Parathyroid adenoma (tissue), 2 donors: ENCODE measurements at regions not wholly inside any gene's neighbourhood (a gene's known extent, or its start where the extent isn't known, plus 50 kb on each side); places are given as distances from the start of the nearest gene placed in this dataset.

Experiments used
- H2AFZ ChIP-seq: fragments of 300-600 bp; sonication (generic); one replicate; pipeline ENCODE4 v1.7.0; 2017; ENCODE audit warnings: antibody characterized with exemption, mild to moderate bottlenecking
- H3K27ac ChIP-seq: fragments of 300-600 bp; sonication (generic); one replicate; pipeline ENCODE4 v1.7.0; 2017
- H3K27me3 ChIP-seq: fragments of 300-600 bp; sonication (generic); one replicate; pipeline ENCODE4 v1.7.0; 2017; ENCODE audit warnings: low read length; ENCODE audit not compliant: control insufficient read depth, insufficient read depth
- H3K36me3 ChIP-seq: fragments of 300-600 bp; sonication (generic); one replicate; pipeline ENCODE4 v1.7.0; 2017; ENCODE audit warnings: low read length; ENCODE audit not compliant: control insufficient read depth, insufficient read depth
- H3K4me1 ChIP-seq: fragments of 300-600 bp; sonication (generic); one replicate; pipeline ENCODE4 v1.7.0; 2017; ENCODE audit warnings: control low read depth
- H3K4me2 ChIP-seq: fragments of 300-600 bp; sonication (generic); one replicate; pipeline ENCODE4 v1.7.0; 2017; ENCODE audit warnings: low read length
- H3K4me3 ChIP-seq: fragments of 300-600 bp; sonication (generic); one replicate; pipeline ENCODE4 v1.7.0; 2017; ENCODE audit warnings: low read depth, low read length
- H3K79me2 ChIP-seq: fragments of 300-600 bp; sonication (generic); one replicate; pipeline ENCODE4 v1.7.0; 2017; ENCODE audit warnings: control low read depth
- H3K9ac ChIP-seq: fragments of 300-600 bp; sonication (generic); one replicate; pipeline ENCODE4 v1.7.0; 2017; ENCODE audit warnings: mild to moderate bottlenecking
- H3K9me3 ChIP-seq: fragments of 300-600 bp; sonication (generic); one replicate; pipeline ENCODE4 v1.7.0; 2017; ENCODE audit warnings: low read length; ENCODE audit not compliant: control insufficient read depth
- TF ChIP-seq, protein P1 (sequence below): fragments of 300-600 bp; sonication (generic); IDR thresholded peaks from one replicate; pipeline ENCODE4 v1.7.0; 2017; ENCODE audit warnings: antibody characterized with exemption, mild to moderate bottlenecking
- donor health status: primary hyperparathyroidism.

DNA sequence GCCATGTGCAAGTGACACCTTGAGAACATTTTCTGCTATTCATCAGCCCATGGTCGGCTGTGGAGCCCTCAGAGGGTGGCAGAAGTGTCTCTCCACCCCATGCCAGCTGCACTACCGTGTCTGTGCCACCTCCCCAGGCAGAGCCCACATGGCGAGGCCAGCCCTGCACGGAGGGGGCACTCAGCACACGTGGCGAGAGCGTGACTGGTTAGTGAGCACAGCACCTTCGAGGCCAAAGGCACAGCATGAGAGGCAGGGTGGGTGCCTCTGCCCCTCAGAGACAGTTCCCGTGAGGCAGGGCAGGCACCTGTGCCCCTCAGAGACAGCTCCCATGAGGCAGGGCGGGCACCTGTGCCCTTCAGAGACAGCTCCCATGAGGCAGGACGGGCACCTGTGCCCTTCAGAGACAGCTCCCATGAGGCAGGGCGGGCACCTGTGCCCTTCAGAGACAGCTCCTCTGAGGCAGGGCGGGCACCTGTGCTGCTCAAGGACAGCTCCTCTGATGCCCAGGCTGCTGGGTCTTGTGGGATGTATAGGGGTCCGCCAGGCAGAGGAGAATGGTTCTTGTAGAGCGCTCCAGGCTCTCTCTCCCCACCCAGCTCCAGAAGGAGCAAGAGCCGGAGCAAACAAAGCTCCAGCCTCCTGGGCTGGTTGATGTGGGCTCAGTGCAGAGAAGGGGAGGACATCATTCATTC is 179.8 kb upstream of the PPP1R26 start:
- Histone ChIP-seq H3K36me3 (no peaks in the 10 kb centered on the region), H3K4me2 (no peak overlapping the region), H3K4me3 (no peak overlapping the region), H3K27me3 (peaks cover 6% of the 10 kb centered on the region), H3K9me3 (no peaks in the 10 kb centered on the region), H3K27ac (no peak overlapping the region), H3K79me2 (no peaks in the 10 kb centered on the region), H2AFZ (no peak overlapping the region), H3K9ac (no peak overlapping the region), H3K4me1 (no peaks in the 10 kb centered on the region)
- TF ChIP-seq, protein P1, sequence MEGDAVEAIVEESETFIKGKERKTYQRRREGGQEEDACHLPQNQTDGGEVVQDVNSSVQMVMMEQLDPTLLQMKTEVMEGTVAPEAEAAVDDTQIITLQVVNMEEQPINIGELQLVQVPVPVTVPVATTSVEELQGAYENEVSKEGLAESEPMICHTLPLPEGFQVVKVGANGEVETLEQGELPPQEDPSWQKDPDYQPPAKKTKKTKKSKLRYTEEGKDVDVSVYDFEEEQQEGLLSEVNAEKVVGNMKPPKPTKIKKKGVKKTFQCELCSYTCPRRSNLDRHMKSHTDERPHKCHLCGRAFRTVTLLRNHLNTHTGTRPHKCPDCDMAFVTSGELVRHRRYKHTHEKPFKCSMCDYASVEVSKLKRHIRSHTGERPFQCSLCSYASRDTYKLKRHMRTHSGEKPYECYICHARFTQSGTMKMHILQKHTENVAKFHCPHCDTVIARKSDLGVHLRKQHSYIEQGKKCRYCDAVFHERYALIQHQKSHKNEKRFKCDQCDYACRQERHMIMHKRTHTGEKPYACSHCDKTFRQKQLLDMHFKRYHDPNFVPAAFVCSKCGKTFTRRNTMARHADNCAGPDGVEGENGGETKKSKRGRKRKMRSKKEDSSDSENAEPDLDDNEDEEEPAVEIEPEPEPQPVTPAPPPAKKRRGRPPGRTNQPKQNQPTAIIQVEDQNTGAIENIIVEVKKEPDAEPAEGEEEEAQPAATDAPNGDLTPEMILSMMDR, result no peak

DNA sequence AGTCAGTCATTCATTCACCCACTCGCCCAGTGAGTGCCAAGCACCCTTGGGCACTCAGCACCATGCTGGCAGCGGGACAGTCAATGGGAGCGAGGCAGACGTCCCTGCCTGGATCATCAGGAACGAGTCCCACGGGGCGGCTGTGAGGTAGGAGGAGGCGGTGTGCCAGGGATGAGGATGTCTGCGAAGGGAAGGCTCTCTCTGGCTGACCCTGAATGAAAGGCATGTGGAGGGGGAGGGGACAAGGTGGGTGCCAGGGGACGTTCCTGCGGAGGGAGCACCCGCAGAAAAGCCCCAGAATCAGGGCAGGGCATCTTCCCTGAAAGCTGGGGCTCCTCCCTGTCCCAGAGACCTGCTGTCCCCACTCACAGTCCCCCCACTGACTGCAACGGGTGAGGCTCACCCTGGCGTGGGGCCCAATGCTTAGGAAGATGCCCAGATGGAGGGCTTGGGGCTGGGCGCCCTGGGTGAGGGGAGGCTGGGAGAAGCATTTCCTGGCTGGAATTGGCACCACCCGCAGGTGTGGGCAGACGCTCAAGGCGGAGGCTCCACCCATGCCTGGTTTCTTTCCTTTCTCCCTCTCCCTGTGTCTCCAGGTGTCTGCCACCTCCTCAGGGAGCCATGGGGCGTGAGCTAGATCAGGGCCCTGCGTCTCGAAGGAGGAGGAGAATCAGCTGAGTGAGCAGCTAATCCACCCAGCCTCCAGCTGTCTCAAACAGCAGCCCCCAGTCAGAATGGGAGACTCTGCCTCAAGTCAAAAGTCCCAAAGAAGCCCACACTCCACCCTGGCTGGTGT is 179.0 kb upstream of the PPP1R26 start:
- no peak overlapping the region for H3K4me2 ChIP-seq
- no peak overlapping the region for H3K27ac ChIP-seq
- H3K4me1 ChIP-seq, result no peaks in the 10 kb centered on the region
- no peaks in the 10 kb centered on the region for H3K79me2 ChIP-seq
- no peaks in the 10 kb centered on the region for H3K9me3 ChIP-seq
- no peak overlapping the region for H3K4me3 ChIP-seq
- H3K9ac ChIP-seq, result no peak overlapping the region
- no peaks in the 10 kb centered on the region for H3K36me3 ChIP-seq
- TF ChIP-seq, protein P1, result no peak
- H3K27me3 ChIP-seq, result peaks cover 6% of the 10 kb centered on the region
- H2AFZ ChIP-seq, result no peak overlapping the region

DNA sequence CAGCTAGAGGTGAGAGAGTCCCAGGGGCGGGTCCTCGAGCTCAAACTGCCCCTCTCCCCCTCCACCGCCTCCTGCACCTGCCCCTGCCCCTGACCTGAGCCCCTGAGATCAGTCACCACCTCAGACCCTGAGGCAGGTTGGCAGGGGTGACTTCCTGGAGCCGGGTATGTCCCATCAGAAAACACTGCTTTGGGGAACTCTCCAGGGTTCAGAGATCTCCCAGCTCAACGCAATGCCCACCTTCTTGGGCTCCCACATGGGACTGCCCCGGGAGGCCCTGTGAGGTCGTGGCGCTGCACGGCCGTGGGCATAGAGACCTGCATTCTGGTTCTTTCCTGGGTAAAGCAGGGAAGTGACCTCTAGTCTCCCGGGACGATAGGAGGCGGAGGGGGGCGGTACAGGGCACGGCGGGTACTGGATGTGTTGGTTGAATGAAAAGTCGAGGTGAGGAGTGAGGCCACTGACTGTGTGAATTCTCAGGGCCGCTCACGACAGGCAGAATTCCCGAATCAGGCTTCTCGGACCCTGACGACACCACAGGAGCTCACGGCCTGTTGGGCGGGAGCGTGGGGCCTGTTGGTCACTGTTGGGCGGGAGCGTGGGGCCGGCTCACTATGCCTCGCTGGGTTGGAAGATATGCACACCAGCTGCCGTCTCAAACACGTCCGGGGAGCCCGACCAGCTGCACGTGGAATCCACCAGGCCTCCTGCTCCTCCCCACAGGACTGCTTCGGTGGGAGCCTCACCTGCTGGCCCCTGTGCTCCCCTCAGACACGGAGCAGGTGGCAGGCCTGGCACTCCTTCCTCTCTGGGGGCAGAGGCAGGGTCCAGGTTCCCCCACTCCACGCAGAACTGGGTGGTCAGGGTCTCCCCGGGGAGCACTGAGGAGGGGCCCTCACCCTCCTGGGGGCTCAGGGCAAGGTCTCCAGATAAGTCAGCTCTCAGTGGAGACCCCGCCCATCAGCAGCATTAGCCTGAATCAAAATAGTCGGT is 178.0 kb upstream of the PPP1R26 start:
- H3K79me2 ChIP-seq, result no peaks in the 10 kb centered on the region
- no peak overlapping the region for H3K9ac ChIP-seq
- TF ChIP-seq, protein P1, result no peak
- no peak overlapping the region for H3K4me2 ChIP-seq
- no peaks in the 10 kb centered on the region for H3K36me3 ChIP-seq
- peaks cover 6% of the 10 kb centered on the region for H3K27me3 ChIP-seq
- H3K4me1 ChIP-seq, result no peaks in the 10 kb centered on the region
- H2AFZ ChIP-seq, result no peak overlapping the region
- no peak overlapping the region for H3K4me3 ChIP-seq
- no peaks in the 10 kb centered on the region for H3K9me3 ChIP-seq
- no peak overlapping the region for H3K27ac ChIP-seq

DNA sequence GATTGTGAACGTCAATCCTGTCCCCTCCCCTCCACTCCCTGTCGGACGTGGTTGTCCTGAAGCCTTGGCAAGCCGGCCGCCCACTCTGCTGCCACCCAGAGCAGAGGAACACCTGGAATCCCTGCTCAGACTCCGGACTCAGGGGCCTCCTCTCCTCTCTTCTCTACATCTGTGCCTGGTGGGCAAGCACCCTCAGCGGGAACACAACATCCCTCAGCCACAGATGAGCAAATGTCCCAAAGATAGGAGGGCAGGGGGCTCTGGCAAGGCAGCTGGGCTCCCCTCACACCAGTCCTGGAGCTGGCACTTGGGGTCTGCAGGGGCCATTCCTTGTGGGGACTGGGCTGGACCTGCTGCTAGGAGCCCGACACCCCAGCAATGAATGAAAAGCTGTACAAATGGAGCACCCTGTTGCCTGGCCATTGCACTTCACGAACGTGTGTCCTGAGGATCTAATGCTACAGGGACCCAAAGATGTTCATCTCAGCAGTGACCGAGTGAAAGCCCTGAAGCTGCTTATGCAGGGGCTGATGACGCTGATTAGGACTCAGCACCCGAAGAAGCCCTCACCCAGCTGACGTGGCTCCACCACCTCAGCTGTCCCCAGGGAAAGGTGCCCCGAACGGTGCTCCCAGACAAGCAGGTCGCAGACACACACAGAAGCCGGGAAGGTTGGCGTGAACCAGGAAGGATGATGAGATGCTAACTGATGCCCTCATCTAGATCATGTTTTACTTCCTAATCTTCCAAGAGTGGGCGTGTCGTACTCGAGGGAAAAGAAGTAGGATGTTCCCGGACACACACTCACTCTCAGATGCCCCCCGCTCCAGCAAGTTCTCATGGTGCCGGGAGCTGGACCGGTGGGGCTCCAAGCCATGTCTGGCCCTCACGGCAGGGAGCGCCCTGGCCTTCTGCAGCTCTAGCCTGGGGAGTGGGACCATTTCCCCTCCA is 177.0 kb upstream of the PPP1R26 start:
- Histone ChIP-seq H3K9me3 (no peaks in the 10 kb centered on the region), H3K27ac (no peak overlapping the region), H3K4me2 (no peak overlapping the region), H3K79me2 (no peaks in the 10 kb centered on the region), H3K4me3 (no peak overlapping the region), H3K4me1 (no peaks in the 10 kb centered on the region), H3K9ac (no peak overlapping the region), H3K27me3 (peaks cover 6% of the 10 kb centered on the region), H3K36me3 (no peaks in the 10 kb centered on the region), H2AFZ (no peak overlapping the region)
- TF ChIP-seq, protein P1, result no peak
